ENCODE measurements at regions not wholly inside any gene's neighbourhood (a gene's known extent, or its start where the extent isn't known, plus 50 kb on each side); places are given as distances from the start of the nearest gene placed in this dataset.

- ATAC-seq (ENCODE audit: low read depth), result no peak
- H3K36me3 ChIP-seq (ENCODE audit: low read depth), result no peaks in the 10 kb centered on the region
- TF ChIP-seq CTCF (IDR thresholded peaks at IDR 0.05; ENCODE audit: poor library complexity, severe bottlenecking), result no peak
Measured at GRCh38 chr7:42572561-42572960, 335.6 kb upstream of the GLI3 start.

DNA sequence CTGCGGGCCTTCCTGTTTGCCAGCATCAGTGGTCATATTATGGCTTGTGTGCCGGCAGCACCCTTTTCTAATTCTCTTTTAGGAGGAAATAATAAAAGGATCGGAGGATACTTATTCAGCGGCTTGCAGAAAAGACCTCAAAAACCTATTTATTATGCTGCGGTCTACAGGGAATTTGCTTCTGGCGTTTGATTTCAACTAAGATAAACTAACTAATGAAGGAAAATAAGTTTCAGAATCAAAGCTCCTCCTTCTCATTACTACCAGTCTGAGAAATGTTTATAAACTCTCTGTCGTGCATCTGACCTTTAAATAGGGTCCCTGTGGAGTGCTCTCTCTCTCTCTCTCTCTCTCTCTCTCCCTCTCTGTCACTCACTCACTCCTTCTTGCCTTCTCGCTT is 335.0 kb upstream of the GLI3 start:
- DNase-seq (ENCODE audit: low spot score), result no peak
- H3K4me3 ChIP-seq (ENCODE audit: severe bottlenecking), result no peak overlapping the region
- H3K27ac ChIP-seq (ENCODE audit: poor library complexity, severe bottlenecking), result no peak overlapping the region
- no peaks in the 10 kb centered on the region for H3K36me3 ChIP-seq (ENCODE audit: low read depth)
- no peaks in the 10 kb centered on the region for H3K27me3 ChIP-seq (ENCODE audit: insufficient read depth, poor library complexity, severe bottlenecking)
- no peaks in the 10 kb centered on the region for H3K9me3 ChIP-seq (ENCODE audit: severe bottlenecking)
- peaks cover 3% of the 10 kb centered on the region for H3K4me1 ChIP-seq (ENCODE audit: insufficient read depth, poor library complexity, severe bottlenecking)
- TF ChIP-seq CTCF (IDR thresholded peaks at IDR 0.05; ENCODE audit: poor library complexity, severe bottlenecking), result no peak
- ATAC-seq (ENCODE audit: low read depth), result no peak

More at GRCh38 chr7:42572561-42572960, 335.6 kb upstream of the GLI3 start:
- Histone ChIP-seq H3K4me1 (ENCODE audit: insufficient read depth, poor library complexity, severe bottlenecking) (peaks cover 3% of the 10 kb centered on the region), H3K9me3 (ENCODE audit: severe bottlenecking) (no peaks in the 10 kb centered on the region), H3K27ac (ENCODE audit: poor library complexity, severe bottlenecking) (no peak overlapping the region), H3K27me3 (ENCODE audit: insufficient read depth, poor library complexity, severe bottlenecking) (no peaks in the 10 kb centered on the region), H3K4me3 (ENCODE audit: severe bottlenecking) (no peak overlapping the region)
- no peak for DNase-seq (ENCODE audit: low spot score)

- no peak overlapping the region for H3K4me3 ChIP-seq (ENCODE audit: severe bottlenecking)
- no peak for DNase-seq (ENCODE audit: low spot score)
- no peaks in the 10 kb centered on the region for H3K36me3 ChIP-seq (ENCODE audit: low read depth)
- no peak for TF ChIP-seq CTCF (IDR thresholded peaks at IDR 0.05; ENCODE audit: poor library complexity, severe bottlenecking)
- H3K27me3 ChIP-seq (ENCODE audit: insufficient read depth, poor library complexity, severe bottlenecking), result no peaks in the 10 kb centered on the region
- H3K27ac ChIP-seq (ENCODE audit: poor library complexity, severe bottlenecking), result no peak overlapping the region
- H3K9me3 ChIP-seq (ENCODE audit: severe bottlenecking), result no peaks in the 10 kb centered on the region
- H3K4me1 ChIP-seq (ENCODE audit: insufficient read depth, poor library complexity, severe bottlenecking), result peaks cover 3% of the 10 kb centered on the region
- no peak for ATAC-seq (ENCODE audit: low read depth)
Measured at GRCh38 chr7:42570944-42571343, 333.9 kb upstream of the GLI3 start.

GRCh38 chr7:42567051-42567450 is 330.0 kb upstream of the GLI3 start:
- Histone ChIP-seq H3K4me3 (ENCODE audit: severe bottlenecking) (no peak overlapping the region), H3K9me3 (ENCODE audit: severe bottlenecking) (no peaks in the 10 kb centered on the region), H3K27me3 (ENCODE audit: insufficient read depth, poor library complexity, severe bottlenecking) (no peaks in the 10 kb centered on the region), H3K27ac (ENCODE audit: poor library complexity, severe bottlenecking) (no peak overlapping the region), H3K36me3 (ENCODE audit: low read depth) (no peaks in the 10 kb centered on the region), H3K4me1 (ENCODE audit: insufficient read depth, poor library complexity, severe bottlenecking) (no peaks in the 10 kb centered on the region)
- no peak for ATAC-seq (ENCODE audit: low read depth)
- no peak for TF ChIP-seq CTCF (IDR thresholded peaks at IDR 0.05; ENCODE audit: poor library complexity, severe bottlenecking)
- DNase-seq (ENCODE audit: low spot score), result no peak

GRCh38 chr7:42561797-42562196 is 324.8 kb upstream of the GLI3 start:
- Histone ChIP-seq H3K4me3 (ENCODE audit: severe bottlenecking) (no peak overlapping the region), H3K9me3 (ENCODE audit: severe bottlenecking) (no peaks in the 10 kb centered on the region), H3K4me1 (ENCODE audit: insufficient read depth, poor library complexity, severe bottlenecking) (no peaks in the 10 kb centered on the region), H3K27me3 (ENCODE audit: insufficient read depth, poor library complexity, severe bottlenecking) (no peaks in the 10 kb centered on the region), H3K36me3 (ENCODE audit: low read depth) (no peaks in the 10 kb centered on the region), H3K27ac (ENCODE audit: poor library complexity, severe bottlenecking) (no peak overlapping the region)
- ATAC-seq (ENCODE audit: low read depth) (no peak), DNase-seq (ENCODE audit: low spot score) (no peak)
- TF ChIP-seq CTCF (IDR thresholded peaks at IDR 0.05; ENCODE audit: poor library complexity, severe bottlenecking), result no peak

All from RWPE2 (cell line).